ENCODE measurements at regions not wholly inside any gene's neighbourhood (a gene's known extent, or its start where the extent isn't known, plus 50 kb on each side); places are given as distances from the start of the nearest gene placed in this dataset.

DNA sequence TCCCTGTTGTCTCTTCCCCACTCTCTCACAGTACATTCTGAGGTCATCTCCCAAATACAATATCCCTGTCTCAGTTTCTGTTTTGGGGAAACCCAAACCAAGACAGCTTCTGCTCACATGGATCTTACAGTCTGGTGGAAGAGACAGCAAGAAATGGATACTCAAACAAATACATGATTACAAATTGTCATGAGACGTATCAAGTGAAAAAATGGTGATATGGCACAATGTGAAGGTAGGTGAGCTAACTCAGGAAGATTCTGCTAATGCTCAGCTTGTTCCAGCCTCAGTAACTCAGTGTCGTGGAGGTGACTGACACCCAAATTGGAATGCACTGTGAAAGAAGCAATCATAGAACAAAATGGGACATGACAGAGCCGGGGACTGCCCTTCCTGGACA, 68.3 kb downstream of the CHST1 start:
- DNase-seq, result no peak

- no peak for DNase-seq
Observed at GRCh38 chr11:45596571-45596970, 68.9 kb downstream of the CHST1 start.

GRCh38 chr11:45593992-45594391, 71.4 kb downstream of the CHST1 start:
- DNase-seq, result no peak

- DNase-seq, result no peak
Observed at GRCh38 chr11:45592636-45593035, 72.8 kb downstream of the CHST1 start.

- DNase-seq, result peak; percentile 15
Observed at GRCh38 chr11:45590743-45591142, 74.7 kb downstream of the CHST1 start.

DNA sequence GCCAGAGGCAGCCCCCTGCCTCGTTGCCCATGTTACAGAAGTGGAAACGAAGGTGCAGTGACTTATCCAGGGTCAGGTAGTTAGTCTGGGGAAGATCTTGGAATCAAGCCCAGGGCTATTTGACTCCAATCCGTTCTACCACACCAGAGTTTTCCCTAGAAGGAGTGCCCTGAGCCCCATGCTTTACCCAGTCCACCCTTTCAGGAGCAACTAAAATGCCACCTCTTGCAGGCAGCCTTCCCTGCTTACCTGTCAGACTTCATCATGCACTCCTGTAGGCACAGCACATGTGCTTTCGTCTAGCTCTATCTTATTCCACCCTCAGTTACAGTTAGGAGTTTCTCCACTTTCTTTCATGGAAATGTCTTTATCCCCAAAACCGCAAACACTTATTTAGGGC, 80.2 kb downstream of the CHST1 start:
- DNase-seq, result no peak

DNA sequence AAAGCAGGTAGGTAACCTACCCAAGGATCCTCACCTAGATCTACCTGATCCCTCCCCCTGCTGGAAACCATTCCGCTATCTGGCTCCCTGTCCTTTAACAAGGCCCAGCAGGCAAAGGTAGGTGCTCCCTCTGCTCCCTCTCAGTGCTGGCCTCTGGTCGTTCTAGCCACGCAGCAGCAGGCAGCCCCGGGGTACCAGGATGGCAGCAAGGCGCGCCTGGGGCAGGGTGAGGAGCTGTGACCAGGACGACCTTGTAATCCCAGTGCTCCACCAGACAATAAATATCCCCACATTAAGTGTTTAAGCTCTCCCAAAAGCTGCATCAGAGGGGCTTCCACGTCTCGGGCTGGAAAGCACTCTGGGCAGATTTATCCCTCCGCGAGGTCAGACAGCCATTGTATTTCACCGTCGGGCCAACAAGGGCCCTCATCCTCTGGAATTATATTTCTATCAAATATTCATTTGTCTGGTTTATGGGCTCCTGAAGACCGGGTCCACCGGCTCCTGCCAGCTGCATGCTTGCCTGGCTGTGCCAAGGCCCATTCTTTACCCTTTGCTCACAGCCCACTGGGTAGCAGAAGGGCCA, 81.3 kb downstream of the CHST1 start:
- DNase-seq, result no peak

- peak; percentile 15 for DNase-seq
Observed at GRCh38 chr11:45580399-45580798, 85.0 kb downstream of the CHST1 start.

DNA sequence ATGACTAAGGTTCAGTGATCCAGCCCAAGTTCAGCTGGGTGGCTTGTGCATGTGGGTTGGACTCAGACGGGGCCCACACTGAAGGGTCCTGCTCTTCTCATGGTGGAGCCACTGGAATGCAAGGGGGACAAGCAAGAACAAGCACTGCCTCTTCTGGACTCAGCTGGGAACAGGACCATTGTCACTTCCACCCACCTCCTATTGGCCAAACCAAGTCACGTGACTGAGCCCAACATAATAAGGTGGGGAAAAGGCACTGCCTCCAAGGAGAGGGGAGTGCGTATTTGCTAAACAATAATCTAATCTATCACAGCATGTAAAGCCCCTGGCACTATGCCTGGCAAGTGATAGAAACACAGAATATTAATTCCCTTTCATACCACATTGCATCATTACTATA, 87.1 kb downstream of the CHST1 start:
- DNase-seq, result no peak

- DNase-seq, result no peak
Observed at GRCh38 chr11:45577752-45578151, 87.7 kb downstream of the CHST1 start.

- DNase-seq, result no peak
Observed at GRCh38 chr11:45576461-45577215, 88.8 kb downstream of the CHST1 start.

- DNase-seq, result no peak
Observed at GRCh38 chr11:45573728-45574127, 91.7 kb downstream of the CHST1 start.

GRCh38 chr11:45572354-45573123, 92.9 kb downstream of the CHST1 start:
- DNase-seq, result no peak

- DNase-seq, result no peak
Observed at GRCh38 chr11:45569776-45570175, 95.6 kb downstream of the CHST1 start.

DNA sequence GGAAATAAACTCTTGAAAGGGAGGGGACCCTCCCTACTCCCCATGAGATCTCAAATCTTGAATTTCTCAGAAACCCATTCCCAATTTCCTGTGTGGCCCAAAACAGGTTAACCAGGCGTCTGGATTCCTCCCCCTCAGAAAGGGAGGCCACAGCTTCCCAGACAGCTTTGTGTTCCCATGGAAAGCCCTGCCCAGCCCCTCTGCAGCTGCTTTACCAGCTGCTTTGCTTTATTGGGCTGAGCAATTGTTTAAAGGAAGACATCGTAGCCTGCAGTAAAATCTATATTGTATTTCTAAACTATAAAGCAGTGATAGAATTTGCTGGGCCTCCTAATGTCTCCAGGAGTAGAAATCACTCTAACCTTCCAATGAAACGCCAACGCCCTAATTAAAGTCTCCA, 97.4 kb downstream of the CHST1 start:
- DNase-seq, result no peak

- no peak for DNase-seq
Observed at GRCh38 chr11:45565446-45565988, 99.9 kb downstream of the CHST1 start.

GRCh38 chr11:45563810-45564209, 101.6 kb downstream of the CHST1 start:
- no peak for DNase-seq

GRCh38 chr11:45563171-45563570, 102.3 kb downstream of the CHST1 start:
- no peak for DNase-seq

DNA sequence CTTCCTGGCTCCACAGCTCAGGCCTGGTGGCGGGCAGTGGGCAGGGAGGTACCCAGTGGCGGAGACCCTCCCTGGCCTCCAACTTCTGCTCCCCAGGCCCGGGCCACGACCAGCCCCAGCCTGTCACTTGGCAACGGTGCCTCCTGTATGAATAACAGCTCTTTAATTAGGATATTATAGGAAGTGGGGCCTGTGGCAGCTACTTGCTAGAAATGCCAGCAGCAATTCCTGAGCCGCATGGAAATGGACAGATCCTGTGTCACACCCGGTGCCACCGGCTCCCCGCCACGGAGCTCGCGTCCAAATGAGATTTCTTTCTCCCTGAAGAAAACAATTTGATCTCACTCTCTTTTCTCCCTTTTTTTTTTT, 104.5 kb downstream of the CHST1 start:
- no peak for DNase-seq

DNA sequence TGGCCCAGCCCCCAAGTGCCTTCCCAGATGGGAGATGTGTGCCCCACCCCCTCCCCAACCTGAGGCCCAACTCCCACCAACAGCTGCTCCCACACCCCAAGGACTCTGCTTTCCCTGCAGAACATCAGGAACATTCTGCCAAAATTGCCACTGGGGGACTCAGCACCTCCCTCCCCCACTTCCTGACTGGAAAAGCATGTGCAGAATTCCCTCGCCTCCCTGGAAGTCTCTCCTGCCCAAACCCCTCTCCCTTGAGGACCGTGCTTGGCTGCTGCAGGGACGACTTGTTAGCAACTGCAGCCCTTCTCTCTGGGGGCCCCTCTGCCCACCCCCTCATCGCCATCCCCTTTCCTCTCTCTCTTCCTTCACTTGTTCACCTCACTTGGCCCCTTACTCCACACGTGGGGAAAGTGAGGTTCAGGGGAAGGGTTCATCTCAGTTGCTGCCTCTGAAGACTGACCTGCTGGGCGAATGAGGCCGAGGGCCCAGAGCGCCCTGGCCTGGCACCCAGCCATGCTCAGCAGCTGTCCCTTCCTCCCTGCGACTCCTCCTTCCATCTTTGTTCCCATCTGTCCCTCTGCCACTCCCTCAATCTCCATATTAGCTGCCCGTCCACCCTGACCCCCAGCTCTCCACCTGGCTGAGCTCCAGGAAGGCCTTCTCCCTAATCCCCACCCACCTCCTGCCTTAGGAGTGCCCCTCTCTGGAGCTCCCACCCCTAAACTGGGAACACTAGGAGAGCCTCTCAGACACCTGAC, 105.1 kb downstream of the CHST1 start:
- DNase-seq, result no peak

DNA sequence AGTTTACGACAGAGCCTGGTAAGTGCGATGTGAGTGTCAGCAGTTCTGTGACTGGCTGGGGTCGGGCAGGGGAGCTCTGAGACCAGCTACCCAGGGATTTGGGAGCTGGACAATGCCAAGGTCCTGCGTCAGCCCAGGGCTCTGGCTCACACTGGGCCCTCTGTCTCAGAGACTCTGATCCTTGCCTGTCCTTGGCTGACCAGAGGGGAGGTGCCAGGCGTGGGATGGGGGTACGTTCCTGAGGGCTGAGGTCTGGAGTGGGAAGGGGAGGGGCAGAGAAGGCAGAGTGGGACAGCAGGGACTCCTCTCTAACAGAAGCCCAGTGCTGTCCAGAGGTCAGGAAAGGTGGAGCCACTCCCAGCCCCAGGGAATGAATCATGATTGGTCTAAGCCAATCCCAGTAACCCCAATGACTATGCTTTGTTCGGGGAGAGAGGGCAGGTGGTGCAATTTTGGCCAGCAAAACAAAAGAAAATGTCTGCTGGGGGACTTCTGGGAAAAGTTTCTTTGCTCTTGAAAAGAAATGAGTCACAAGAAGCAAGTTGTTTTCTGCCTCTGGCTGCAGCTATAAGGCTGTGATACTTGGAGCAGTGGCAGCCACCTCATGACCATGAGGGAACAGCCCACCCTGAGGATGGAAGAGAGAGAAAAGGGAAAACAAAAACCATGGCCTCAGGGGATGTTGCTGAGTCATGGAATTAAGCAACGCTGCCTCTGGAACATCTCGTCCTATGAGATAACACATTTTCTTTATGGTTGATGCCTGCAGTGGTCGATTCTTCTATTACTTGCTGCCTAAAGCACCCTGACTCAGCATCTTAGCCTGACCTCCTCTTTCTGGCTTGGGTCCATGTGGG, 108.3 kb downstream of the CHST1 start:
- DNase-seq, result no peak
